A549 (cell line): ENCODE measurements at regions not wholly inside any gene's neighbourhood (a gene's known extent, or its start where the extent isn't known, plus 50 kb on each side); places are given as distances from the start of the nearest gene placed in this dataset.

ENCODE experiments used
- EP300 ChIP-seq, 2 experiments: fragments of >200 bp; sonication (Bioruptor Twin); formaldehyde crosslinking; IDR thresholded peaks; 2 replicates in 1 of 2; 3 replicates in 1 of 2; pipeline ENCODE4 v1.6.1; 2016 to 2017
- NFE2L2 ChIP-seq: fragments of 150-350 bp; conservative IDR thresholded peaks from 2 replicates; pipeline ENCODE4 v1.6.1; 2014; ENCODE audit warnings: low read length
- POLR2A ChIP-seq: IDR thresholded peaks from 2 replicates; pipeline ENCODE4 v1.6.1; 2012; ENCODE audit warnings: mild to moderate bottlenecking, low read length
- POLR2AphosphoS2 ChIP-seq: conservative IDR thresholded peaks from 2 replicates; pipeline ENCODE4 v1.6.1; 2012; ENCODE audit warnings: low read length, improper control_type of control experiment, inconsistent platforms
- RCOR1 ChIP-seq: fragments of 150-350 bp; IDR thresholded peaks from 2 replicates; pipeline ENCODE4 v1.6.1; 2014; ENCODE audit warnings: antibody characterized with exemption, low read length, low read depth
- SMC3 ChIP-seq: fragments of >200 bp; sonication (Bioruptor Twin); formaldehyde crosslinking; IDR thresholded peaks from 3 replicates; pipeline ENCODE4 v1.6.1; 2018; ENCODE audit warnings: inconsistent platforms
- ZNF302 ChIP-seq: fragments of 250-450 bp; sonication (Bioruptor Pico); IDR thresholded peaks from 2 replicates; pipeline ENCODE4 v1.9.0; 2021; ENCODE audit warnings: inconsistent platforms, mild to moderate bottlenecking, moderate library complexity
- TF ChIP-seq, protein P1 (sequence below): fragments of >200 bp; sonication (Bioruptor Twin); formaldehyde crosslinking; IDR thresholded peaks from 3 replicates; pipeline ENCODE4 v1.5.1; 2016
- TF ChIP-seq, protein P2 (sequence below): fragments of 200-600 bp; sonication (generic); IDR thresholded peaks from 2 replicates; pipeline ENCODE4 v1.6.1; 2016; ENCODE audit warnings: antibody characterized with exemption, mild to moderate bottlenecking, moderate library complexity
- TF ChIP-seq, protein P3 (sequence below): fragments of 150-350 bp; IDR thresholded peaks from 2 replicates; pipeline ENCODE4 v1.6.1; 2014; ENCODE audit warnings: low read depth, mild to moderate bottlenecking, low read length
- TF ChIP-seq, protein P4 (sequence below): fragments of >200 bp; sonication (Bioruptor Twin); formaldehyde crosslinking; IDR thresholded peaks from 3 replicates; pipeline ENCODE4 v1.6.1; 2016

DNA sequence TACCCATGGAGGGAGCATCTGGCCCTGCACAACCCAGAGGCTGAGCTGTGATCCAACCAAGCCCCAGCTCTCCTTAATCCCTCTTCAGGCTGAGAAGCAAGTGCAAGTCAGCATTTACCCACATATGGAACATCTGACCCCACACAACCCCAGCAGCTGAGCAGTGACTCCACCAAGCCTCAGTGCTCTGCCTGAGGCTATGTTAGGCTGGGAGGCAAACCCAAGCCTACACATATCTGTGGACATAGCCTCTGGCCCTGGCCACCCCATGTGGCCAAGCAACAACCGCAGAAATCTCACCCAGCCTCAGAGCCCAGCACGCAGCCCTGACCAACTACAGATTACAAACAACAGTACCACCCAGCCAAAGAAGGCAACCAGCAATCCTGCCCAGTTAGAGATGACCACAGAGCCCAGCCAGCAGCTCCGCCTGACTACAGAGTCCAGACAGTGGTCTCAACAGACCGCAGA is 142.8 kb downstream of the NUAK1 start:
- TF ChIP-seq, protein P1, sequence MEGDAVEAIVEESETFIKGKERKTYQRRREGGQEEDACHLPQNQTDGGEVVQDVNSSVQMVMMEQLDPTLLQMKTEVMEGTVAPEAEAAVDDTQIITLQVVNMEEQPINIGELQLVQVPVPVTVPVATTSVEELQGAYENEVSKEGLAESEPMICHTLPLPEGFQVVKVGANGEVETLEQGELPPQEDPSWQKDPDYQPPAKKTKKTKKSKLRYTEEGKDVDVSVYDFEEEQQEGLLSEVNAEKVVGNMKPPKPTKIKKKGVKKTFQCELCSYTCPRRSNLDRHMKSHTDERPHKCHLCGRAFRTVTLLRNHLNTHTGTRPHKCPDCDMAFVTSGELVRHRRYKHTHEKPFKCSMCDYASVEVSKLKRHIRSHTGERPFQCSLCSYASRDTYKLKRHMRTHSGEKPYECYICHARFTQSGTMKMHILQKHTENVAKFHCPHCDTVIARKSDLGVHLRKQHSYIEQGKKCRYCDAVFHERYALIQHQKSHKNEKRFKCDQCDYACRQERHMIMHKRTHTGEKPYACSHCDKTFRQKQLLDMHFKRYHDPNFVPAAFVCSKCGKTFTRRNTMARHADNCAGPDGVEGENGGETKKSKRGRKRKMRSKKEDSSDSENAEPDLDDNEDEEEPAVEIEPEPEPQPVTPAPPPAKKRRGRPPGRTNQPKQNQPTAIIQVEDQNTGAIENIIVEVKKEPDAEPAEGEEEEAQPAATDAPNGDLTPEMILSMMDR, result no peak
- TF ChIP-seq EP300 (IDR thresholded peaks at IDR 0.05) (no peak), POLR2AphosphoS2 (no peak), NFE2L2 (no peak), ZNF302 (CRISPR knock-in tag) (no peak), SMC3 (no peak), POLR2A (no peak), RCOR1 (no peak)
- TF ChIP-seq, protein P2, sequence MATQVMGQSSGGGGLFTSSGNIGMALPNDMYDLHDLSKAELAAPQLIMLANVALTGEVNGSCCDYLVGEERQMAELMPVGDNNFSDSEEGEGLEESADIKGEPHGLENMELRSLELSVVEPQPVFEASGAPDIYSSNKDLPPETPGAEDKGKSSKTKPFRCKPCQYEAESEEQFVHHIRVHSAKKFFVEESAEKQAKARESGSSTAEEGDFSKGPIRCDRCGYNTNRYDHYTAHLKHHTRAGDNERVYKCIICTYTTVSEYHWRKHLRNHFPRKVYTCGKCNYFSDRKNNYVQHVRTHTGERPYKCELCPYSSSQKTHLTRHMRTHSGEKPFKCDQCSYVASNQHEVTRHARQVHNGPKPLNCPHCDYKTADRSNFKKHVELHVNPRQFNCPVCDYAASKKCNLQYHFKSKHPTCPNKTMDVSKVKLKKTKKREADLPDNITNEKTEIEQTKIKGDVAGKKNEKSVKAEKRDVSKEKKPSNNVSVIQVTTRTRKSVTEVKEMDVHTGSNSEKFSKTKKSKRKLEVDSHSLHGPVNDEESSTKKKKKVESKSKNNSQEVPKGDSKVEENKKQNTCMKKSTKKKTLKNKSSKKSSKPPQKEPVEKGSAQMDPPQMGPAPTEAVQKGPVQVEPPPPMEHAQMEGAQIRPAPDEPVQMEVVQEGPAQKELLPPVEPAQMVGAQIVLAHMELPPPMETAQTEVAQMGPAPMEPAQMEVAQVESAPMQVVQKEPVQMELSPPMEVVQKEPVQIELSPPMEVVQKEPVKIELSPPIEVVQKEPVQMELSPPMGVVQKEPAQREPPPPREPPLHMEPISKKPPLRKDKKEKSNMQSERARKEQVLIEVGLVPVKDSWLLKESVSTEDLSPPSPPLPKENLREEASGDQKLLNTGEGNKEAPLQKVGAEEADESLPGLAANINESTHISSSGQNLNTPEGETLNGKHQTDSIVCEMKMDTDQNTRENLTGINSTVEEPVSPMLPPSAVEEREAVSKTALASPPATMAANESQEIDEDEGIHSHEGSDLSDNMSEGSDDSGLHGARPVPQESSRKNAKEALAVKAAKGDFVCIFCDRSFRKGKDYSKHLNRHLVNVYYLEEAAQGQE, result no peak
- TF ChIP-seq, protein P3, sequence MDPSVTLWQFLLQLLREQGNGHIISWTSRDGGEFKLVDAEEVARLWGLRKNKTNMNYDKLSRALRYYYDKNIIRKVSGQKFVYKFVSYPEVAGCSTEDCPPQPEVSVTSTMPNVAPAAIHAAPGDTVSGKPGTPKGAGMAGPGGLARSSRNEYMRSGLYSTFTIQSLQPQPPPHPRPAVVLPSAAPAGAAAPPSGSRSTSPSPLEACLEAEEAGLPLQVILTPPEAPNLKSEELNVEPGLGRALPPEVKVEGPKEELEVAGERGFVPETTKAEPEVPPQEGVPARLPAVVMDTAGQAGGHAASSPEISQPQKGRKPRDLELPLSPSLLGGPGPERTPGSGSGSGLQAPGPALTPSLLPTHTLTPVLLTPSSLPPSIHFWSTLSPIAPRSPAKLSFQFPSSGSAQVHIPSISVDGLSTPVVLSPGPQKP, result no peak
- TF ChIP-seq, protein P4, sequence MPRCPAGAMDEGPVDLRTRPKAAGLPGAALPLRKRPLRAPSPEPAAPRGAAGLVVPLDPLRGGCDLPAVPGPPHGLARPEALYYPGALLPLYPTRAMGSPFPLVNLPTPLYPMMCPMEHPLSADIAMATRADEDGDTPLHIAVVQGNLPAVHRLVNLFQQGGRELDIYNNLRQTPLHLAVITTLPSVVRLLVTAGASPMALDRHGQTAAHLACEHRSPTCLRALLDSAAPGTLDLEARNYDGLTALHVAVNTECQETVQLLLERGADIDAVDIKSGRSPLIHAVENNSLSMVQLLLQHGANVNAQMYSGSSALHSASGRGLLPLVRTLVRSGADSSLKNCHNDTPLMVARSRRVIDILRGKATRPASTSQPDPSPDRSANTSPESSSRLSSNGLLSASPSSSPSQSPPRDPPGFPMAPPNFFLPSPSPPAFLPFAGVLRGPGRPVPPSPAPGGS, result no peak
